Hepatocyte (in vitro differentiated cells): ENCODE measurements at regions not wholly inside any gene's neighbourhood (a gene's known extent, or its start where the extent isn't known, plus 50 kb on each side); places are given as distances from the start of the nearest gene placed in this dataset.

Experiments used
- EZH2 ChIP-seq: fragments of 200-600 bp; sonication (generic); IDR thresholded peaks from 2 replicates; pipeline ENCODE4 v1.6.1; 2016; ENCODE audit warnings: antibody characterized with exemption, mild to moderate bottlenecking, borderline replicate concordance
- EZH2phosphoT487 ChIP-seq: fragments of 200-600 bp; sonication (generic); IDR thresholded peaks from one replicate; pipeline ENCODE4 v1.6.1; 2018; ENCODE audit warnings: antibody characterized with exemption, mild to moderate bottlenecking, low read depth, moderate library complexity; ENCODE audit not compliant: unreplicated experiment, severe bottlenecking
- TF ChIP-seq, protein P1 (sequence below): fragments of 200-600 bp; sonication (generic); IDR thresholded peaks from 2 replicates; pipeline ENCODE4 v1.5.1; 2016; ENCODE audit warnings: antibody characterized with exemption, mild to moderate bottlenecking; ENCODE audit not compliant: poor library complexity

DNA sequence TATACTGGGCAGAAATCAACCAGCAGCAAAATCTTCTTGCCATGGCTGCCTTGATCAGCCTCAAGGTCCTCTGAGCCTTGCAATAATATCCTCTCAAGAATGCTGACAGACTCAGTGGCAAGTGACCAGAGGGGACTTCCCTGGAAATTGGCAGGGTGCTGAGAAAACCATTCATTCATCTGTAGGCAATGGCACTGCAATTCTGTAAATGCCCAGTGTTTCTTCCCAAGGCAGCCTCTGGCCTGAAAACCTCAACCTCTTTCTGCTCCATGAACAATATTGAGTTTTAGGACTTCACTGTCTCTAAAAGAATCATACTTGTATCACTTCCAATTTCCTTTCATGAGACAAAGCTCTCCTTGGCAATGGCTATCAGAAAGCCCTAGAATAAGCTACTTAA, 754.3 kb upstream of the TENM3 start:
- TF ChIP-seq, protein P1, sequence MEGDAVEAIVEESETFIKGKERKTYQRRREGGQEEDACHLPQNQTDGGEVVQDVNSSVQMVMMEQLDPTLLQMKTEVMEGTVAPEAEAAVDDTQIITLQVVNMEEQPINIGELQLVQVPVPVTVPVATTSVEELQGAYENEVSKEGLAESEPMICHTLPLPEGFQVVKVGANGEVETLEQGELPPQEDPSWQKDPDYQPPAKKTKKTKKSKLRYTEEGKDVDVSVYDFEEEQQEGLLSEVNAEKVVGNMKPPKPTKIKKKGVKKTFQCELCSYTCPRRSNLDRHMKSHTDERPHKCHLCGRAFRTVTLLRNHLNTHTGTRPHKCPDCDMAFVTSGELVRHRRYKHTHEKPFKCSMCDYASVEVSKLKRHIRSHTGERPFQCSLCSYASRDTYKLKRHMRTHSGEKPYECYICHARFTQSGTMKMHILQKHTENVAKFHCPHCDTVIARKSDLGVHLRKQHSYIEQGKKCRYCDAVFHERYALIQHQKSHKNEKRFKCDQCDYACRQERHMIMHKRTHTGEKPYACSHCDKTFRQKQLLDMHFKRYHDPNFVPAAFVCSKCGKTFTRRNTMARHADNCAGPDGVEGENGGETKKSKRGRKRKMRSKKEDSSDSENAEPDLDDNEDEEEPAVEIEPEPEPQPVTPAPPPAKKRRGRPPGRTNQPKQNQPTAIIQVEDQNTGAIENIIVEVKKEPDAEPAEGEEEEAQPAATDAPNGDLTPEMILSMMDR = no peak
- TF ChIP-seq EZH2 (no peak), EZH2phosphoT487 (no peak)
